ENCODE measurements at regions not wholly inside any gene's neighbourhood (a gene's known extent, or its start where the extent isn't known, plus 50 kb on each side); places are given as distances from the start of the nearest gene placed in this dataset.
A peak's percentile ranks its signal among the peaks of the same experiment; 100 is the strongest.

- TF ChIP-seq CTCFL (IDR thresholded peaks at IDR 0.05; ENCODE audit: borderline replicate concordance, insufficient read depth, low read depth, low read length, poor library complexity, severe bottlenecking) (no peak), ZNF124 (CRISPR knock-in tag; IDR thresholded peaks at IDR 0.05) (no peak), SIRT6 (IDR thresholded peaks at IDR 0.05; ENCODE audit: low read depth, low read length) (no peak), SNRNP70 (optimal IDR thresholded peaks at IDR 0.05; ENCODE audit: low read depth, low read length) (no peak), NFE2 (IDR thresholded peaks at IDR 0.05; ENCODE audit: low read depth) (peak; percentile 95), ZNF316 (IDR thresholded peaks at IDR 0.05) (peak; percentile 83), SLC30A9 (CRISPR knock-in tag; IDR thresholded peaks at IDR 0.05) (no peak), RBM25 (IDR thresholded peaks at IDR 0.05; ENCODE audit: low read depth, low read length, severe bottlenecking) (no peak), CHCHD3 (CRISPR knock-in tag; IDR thresholded peaks at IDR 0.05) (no peak), BMI1 (IDR thresholded peaks at IDR 0.05; ENCODE audit: low read length) (no peak), CLOCK (CRISPR knock-in tag; IDR thresholded peaks at IDR 0.05; ENCODE audit: borderline replicate concordance) (no peak), ZBTB11 (CRISPR knock-in tag; IDR thresholded peaks at IDR 0.05) (peak in 1 of 3 experiments; percentile 70; a peak in 1 of 6 replicates), ZNF766 (CRISPR knock-in tag; conservative IDR thresholded peaks at IDR 0.05) (peak; percentile 44; the same call in 1 of the 2 replicates), E2F3 (CRISPR knock-in tag; IDR thresholded peaks at IDR 0.05) (peak; percentile 79; the same call in 1 of the 2 replicates)
- TF ChIP-seq, protein P1, sequence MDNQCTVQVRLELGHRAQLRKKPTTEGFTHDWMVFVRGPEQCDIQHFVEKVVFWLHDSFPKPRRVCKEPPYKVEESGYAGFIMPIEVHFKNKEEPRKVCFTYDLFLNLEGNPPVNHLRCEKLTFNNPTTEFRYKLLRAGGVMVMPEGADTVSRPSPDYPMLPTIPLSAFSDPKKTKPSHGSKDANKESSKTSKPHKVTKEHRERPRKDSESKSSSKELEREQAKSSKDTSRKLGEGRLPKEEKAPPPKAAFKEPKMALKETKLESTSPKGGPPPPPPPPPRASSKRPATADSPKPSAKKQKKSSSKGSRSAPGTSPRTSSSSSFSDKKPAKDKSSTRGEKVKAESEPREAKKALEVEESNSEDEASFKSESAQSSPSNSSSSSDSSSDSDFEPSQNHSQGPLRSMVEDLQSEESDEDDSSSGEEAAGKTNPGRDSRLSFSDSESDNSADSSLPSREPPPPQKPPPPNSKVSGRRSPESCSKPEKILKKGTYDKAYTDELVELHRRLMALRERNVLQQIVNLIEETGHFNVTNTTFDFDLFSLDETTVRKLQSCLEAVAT (IDR thresholded peaks at IDR 0.05): no peak
- TF ChIP-seq, protein P2, sequence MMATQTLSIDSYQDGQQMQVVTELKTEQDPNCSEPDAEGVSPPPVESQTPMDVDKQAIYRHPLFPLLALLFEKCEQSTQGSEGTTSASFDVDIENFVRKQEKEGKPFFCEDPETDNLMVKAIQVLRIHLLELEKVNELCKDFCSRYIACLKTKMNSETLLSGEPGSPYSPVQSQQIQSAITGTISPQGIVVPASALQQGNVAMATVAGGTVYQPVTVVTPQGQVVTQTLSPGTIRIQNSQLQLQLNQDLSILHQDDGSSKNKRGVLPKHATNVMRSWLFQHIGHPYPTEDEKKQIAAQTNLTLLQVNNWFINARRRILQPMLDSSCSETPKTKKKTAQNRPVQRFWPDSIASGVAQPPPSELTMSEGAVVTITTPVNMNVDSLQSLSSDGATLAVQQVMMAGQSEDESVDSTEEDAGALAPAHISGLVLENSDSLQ (IDR thresholded peaks at IDR 0.05): no peak
Observed at GRCh38 chr5:173781816-173782670, 106.1 kb upstream of the CPEB4 start (continued).

All from K562 (cell line).